ENCODE measurements at regions not wholly inside any gene's neighbourhood (a gene's known extent, or its start where the extent isn't known, plus 50 kb on each side); places are given as distances from the start of the nearest gene placed in this dataset.

DNA sequence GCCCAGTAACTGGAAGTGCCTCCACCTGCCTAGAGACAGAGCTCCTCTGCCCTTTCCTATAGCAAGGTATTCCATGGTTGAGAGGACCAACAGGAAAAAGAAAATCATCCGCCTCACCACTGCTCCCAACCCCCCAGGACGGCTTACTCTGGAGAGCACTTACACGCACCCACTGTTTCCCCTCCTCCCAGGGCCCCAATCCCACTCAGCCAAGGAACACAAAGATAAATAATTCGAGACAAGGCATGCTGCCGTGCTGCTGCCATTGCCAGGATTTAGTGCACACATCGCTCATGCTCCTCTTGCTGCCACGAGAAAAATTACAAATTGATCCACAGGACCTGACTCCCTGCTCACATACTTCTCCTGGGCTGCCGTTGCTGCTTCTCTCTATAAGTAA lies 516.6 kb downstream of the BUD13 start:
- Histone ChIP-seq H3K4me1 (no peaks in the 10 kb centered on the region), H3K4me3 (no peak overlapping the region), H3K36me3 (no peaks in the 10 kb centered on the region), H3K9me3 (no peaks in the 10 kb centered on the region), H3K27me3 (peaks cover 24% of the 10 kb centered on the region), H3K27ac (no peak overlapping the region)
- DNase-seq (ENCODE audit: low spot score in 2 of 2), result no peak
- no peak for TF ChIP-seq POLR2A (IDR thresholded peaks at IDR 0.05)
- TF ChIP-seq, protein P1, sequence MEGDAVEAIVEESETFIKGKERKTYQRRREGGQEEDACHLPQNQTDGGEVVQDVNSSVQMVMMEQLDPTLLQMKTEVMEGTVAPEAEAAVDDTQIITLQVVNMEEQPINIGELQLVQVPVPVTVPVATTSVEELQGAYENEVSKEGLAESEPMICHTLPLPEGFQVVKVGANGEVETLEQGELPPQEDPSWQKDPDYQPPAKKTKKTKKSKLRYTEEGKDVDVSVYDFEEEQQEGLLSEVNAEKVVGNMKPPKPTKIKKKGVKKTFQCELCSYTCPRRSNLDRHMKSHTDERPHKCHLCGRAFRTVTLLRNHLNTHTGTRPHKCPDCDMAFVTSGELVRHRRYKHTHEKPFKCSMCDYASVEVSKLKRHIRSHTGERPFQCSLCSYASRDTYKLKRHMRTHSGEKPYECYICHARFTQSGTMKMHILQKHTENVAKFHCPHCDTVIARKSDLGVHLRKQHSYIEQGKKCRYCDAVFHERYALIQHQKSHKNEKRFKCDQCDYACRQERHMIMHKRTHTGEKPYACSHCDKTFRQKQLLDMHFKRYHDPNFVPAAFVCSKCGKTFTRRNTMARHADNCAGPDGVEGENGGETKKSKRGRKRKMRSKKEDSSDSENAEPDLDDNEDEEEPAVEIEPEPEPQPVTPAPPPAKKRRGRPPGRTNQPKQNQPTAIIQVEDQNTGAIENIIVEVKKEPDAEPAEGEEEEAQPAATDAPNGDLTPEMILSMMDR (IDR thresholded peaks at IDR 0.05), result no peak
- TF ChIP-seq POLR2AphosphoS5 (IDR thresholded peaks at IDR 0.05), result no peak
- no peak for TF ChIP-seq EP300 (IDR thresholded peaks at IDR 0.05)
- 37% methylated on average over 8 of the region's 8 CpGs for WGBS

- TF ChIP-seq EP300 (IDR thresholded peaks at IDR 0.05) (no peak), POLR2AphosphoS5 (IDR thresholded peaks at IDR 0.05) (no peak), POLR2A (IDR thresholded peaks at IDR 0.05) (no peak)
- TF ChIP-seq, protein P1 (IDR thresholded peaks at IDR 0.05), result no peak
- Histone ChIP-seq H3K27ac (no peak overlapping the region), H3K27me3 (peaks cover 19% of the 10 kb centered on the region), H3K4me3 (no peak overlapping the region), H3K9me3 (no peaks in the 10 kb centered on the region), H3K4me1 (no peaks in the 10 kb centered on the region), H3K36me3 (no peaks in the 10 kb centered on the region)
- WGBS, result 60% methylated on average over 7 of the region's 7 CpGs
- DNase-seq (ENCODE audit: low spot score in 2 of 2), result no peak
Measured at GRCh38 chr11:116255321-116255953, 517.4 kb downstream of the BUD13 start.

DNA sequence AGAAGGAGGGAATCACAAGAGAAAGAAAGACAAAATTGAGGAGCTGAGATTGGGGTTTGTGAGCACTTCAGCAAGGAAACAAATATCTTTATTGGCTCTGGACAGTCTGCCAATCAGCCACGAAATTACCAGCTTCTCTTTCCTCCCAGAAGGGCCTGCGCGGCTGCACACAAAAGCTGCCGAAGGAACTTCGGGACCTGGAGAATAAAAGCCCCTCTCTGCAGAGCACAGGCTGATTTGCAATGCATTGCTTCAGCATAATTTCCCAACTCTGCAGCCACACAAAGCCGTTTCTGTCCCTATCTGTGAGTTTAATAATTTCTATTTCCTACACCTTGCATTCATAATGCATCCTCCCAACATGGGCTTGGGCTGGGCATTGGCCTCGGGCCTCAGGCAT lies 522.6 kb downstream of the BUD13 start:
- no peak for DNase-seq (ENCODE audit: low spot score in 2 of 2)
- Histone ChIP-seq H3K4me3 (no peak overlapping the region), H3K9me3 (no peaks in the 10 kb centered on the region), H3K27ac (no peak overlapping the region), H3K27me3 (peaks cover 8% of the 10 kb centered on the region), H3K4me1 (no peaks in the 10 kb centered on the region), H3K36me3 (no peaks in the 10 kb centered on the region)
- TF ChIP-seq, protein P1 (IDR thresholded peaks at IDR 0.05), result no peak
- TF ChIP-seq EP300 (IDR thresholded peaks at IDR 0.05), result no peak
- TF ChIP-seq POLR2A (IDR thresholded peaks at IDR 0.05), result no peak
- no peak for TF ChIP-seq POLR2AphosphoS5 (IDR thresholded peaks at IDR 0.05)
- 76% methylated on average over 7 of the region's 7 CpGs for WGBS

GRCh38 chr11:116249561-116249960 lies 523.2 kb downstream of the BUD13 start:
- no peaks in the 10 kb centered on the region for H3K9me3 ChIP-seq
- no peak for TF ChIP-seq EP300 (IDR thresholded peaks at IDR 0.05)
- no peak for TF ChIP-seq POLR2A (IDR thresholded peaks at IDR 0.05)
- TF ChIP-seq POLR2AphosphoS5 (IDR thresholded peaks at IDR 0.05), result no peak
- TF ChIP-seq, protein P1 (IDR thresholded peaks at IDR 0.05), result no peak
- H3K4me3 ChIP-seq, result no peak overlapping the region
- peaks cover 8% of the 10 kb centered on the region for H3K27me3 ChIP-seq
- 59% methylated on average over 2 of the region's 2 CpGs for WGBS
- H3K4me1 ChIP-seq, result no peaks in the 10 kb centered on the region
- no peaks in the 10 kb centered on the region for H3K36me3 ChIP-seq
- no peak for DNase-seq (ENCODE audit: low spot score in 2 of 2)
- H3K27ac ChIP-seq, result no peak overlapping the region

GRCh38 chr11:116244889-116245288 lies 527.9 kb downstream of the BUD13 start:
- H3K27ac ChIP-seq, result no peak overlapping the region
- peaks cover 8% of the 10 kb centered on the region for H3K27me3 ChIP-seq
- no peak for TF ChIP-seq POLR2AphosphoS5 (IDR thresholded peaks at IDR 0.05)
- TF ChIP-seq EP300 (IDR thresholded peaks at IDR 0.05), result no peak
- TF ChIP-seq, protein P1 (IDR thresholded peaks at IDR 0.05), result no peak
- no peak for TF ChIP-seq POLR2A (IDR thresholded peaks at IDR 0.05)
- no peak for DNase-seq (ENCODE audit: low spot score in 2 of 2)
- H3K9me3 ChIP-seq, result no peaks in the 10 kb centered on the region
- H3K4me1 ChIP-seq, result no peaks in the 10 kb centered on the region
- no peaks in the 10 kb centered on the region for H3K36me3 ChIP-seq
- H3K4me3 ChIP-seq, result no peak overlapping the region
- WGBS, result 72% methylated on average over 4 of the region's 4 CpGs

Data from suprapubic skin (tissue), 4 donors.